ENCODE measurements at regions not wholly inside any gene's neighbourhood (a gene's known extent, or its start where the extent isn't known, plus 50 kb on each side); places are given as distances from the start of the nearest gene placed in this dataset.

DNA sequence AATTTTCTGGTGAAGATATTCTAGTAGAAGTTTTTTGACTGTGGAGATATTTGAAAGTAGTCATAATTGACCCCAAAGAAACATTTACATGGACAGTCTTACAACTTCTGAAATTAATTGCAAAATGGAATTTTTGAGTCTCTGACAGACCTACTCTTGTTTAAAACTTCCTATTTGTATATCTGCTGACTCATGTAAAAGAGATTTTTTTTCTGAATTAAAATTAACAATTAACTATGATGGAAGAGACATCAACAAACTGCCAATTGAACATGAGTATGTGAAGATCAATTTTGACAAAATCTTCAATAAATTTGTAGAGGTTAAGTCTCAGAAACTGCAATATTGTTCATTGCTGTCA is 108.5 kb upstream of the MAX start:
- no peak for TF ChIP-seq CTCF (IDR thresholded peaks at IDR 0.05)
- TF ChIP-seq POLR2A (IDR thresholded peaks at IDR 0.05): no peak
